Natural killer cell (primary cell): ENCODE measurements at regions not wholly inside any gene's neighbourhood (a gene's known extent, or its start where the extent isn't known, plus 50 kb on each side); places are given as distances from the start of the nearest gene placed in this dataset.

Experiments used
- ATAC-seq, 3 donors: fragments of 150-1000 bp in 2 of 3; fragments of 200-7000 bp in 1 of 3; cut with Tn5 transposase; 1 replicate in 1 of 3; 2 replicates in 2 of 3; pipeline ENCODE4 v1.10.0; 2021; ENCODE audit warnings: mild to moderate bottlenecking in 2 of 3, moderate library complexity in 2 of 3
- DNase-seq, 2 donors: peaks; one replicate each; pipeline versions ENCODE4 v3.0.0 to v3.0.0-alpha.2; 2013 to 2021; ENCODE audit warnings: mixed read lengths in 1 of 2
- H3K27ac ChIP-seq: one replicate; pipeline ENCODE4 v1.5.1; 2013; ENCODE audit warnings: mild to moderate bottlenecking, low read length
- H3K27me3 ChIP-seq: one replicate; pipeline ENCODE4 v1.6.1; 2013; ENCODE audit warnings: low read length; ENCODE audit not compliant: control insufficient read depth, insufficient read depth
- H3K36me3 ChIP-seq: one replicate; pipeline ENCODE4 v1.6.1; 2013; ENCODE audit warnings: low read length; ENCODE audit not compliant: control insufficient read depth, insufficient read depth
- H3K4me1 ChIP-seq: one replicate; pipeline ENCODE4 v1.6.1; 2013; ENCODE audit warnings: low read length; ENCODE audit not compliant: control insufficient read depth, insufficient read depth
- H3K4me3 ChIP-seq: one replicate; pipeline ENCODE4 v1.5.1; 2013; ENCODE audit warnings: low read length
- H3K9me3 ChIP-seq: one replicate; pipeline ENCODE4 v1.6.1; 2013; ENCODE audit warnings: low read length; ENCODE audit not compliant: control insufficient read depth, insufficient read depth
- H3K27ac Mint-ChIP-seq, 2 donors: one replicate each; pipeline ENCODE4 v1.8.0; 2022; ENCODE audit warnings: mild to moderate bottlenecking in 2 of 2, mixed read lengths in 2 of 2, moderate library complexity in 1 of 2
- H3K27me3 Mint-ChIP-seq, 2 donors: one replicate each; pipeline ENCODE4 v1.8.0; 2022; ENCODE audit warnings: low read depth in 2 of 2, mixed read lengths in 2 of 2
- H3K36me3 Mint-ChIP-seq: one replicate; pipeline ENCODE4 v1.8.0; 2022; ENCODE audit warnings: mixed read lengths
- H3K4me1 Mint-ChIP-seq, 2 donors: one replicate each; pipeline ENCODE4 v1.8.0; 2022; ENCODE audit warnings: mixed read lengths in 2 of 2
- H3K4me3 Mint-ChIP-seq: one replicate; pipeline ENCODE4 v1.8.0; 2022; ENCODE audit warnings: mild to moderate bottlenecking, moderate library complexity, mixed read lengths
- H3K9me3 Mint-ChIP-seq, 2 donors: one replicate each; pipeline ENCODE4 v1.8.0; 2022; ENCODE audit warnings: mixed read lengths in 2 of 2
- WGBS: methylation state at CpG from one replicate; pipeline ENCODE4 v1.1.7; 2013; ENCODE audit warnings: missing lambda C conversion rate; ENCODE audit not compliant: insufficient coverage; 5-methylcytosine and 5-hydroxymethylcytosine counted together
- intact Hi-C: fragments of 100-400 bp; cut with micrococcal nuclease; formaldehyde crosslinking; loops from one replicate; pipeline ENCODE4 v1.14.2; 2022
- TF ChIP-seq, protein P1 (sequence below): fragments of 200-600 bp; IDR thresholded peaks from one replicate; pipeline ENCODE4 v1.8.0; 2022; ENCODE audit warnings: antibody characterized with exemption

- H3K36me3 Mint-ChIP-seq, result no peaks in the 10 kb centered on the region
- no CpG with 5 or more reads among the region's 1 CpG for WGBS
- ATAC-seq (no peak), DNase-seq (no peak)
- H3K4me1 ChIP-seq, result no peaks in the 10 kb centered on the region
- intact Hi-C loops, result no loop called here
- H3K4me3 ChIP-seq, result no peak overlapping the region
- no peaks in the 10 kb centered on the region for H3K4me1 Mint-ChIP-seq
- TF ChIP-seq, protein P1, sequence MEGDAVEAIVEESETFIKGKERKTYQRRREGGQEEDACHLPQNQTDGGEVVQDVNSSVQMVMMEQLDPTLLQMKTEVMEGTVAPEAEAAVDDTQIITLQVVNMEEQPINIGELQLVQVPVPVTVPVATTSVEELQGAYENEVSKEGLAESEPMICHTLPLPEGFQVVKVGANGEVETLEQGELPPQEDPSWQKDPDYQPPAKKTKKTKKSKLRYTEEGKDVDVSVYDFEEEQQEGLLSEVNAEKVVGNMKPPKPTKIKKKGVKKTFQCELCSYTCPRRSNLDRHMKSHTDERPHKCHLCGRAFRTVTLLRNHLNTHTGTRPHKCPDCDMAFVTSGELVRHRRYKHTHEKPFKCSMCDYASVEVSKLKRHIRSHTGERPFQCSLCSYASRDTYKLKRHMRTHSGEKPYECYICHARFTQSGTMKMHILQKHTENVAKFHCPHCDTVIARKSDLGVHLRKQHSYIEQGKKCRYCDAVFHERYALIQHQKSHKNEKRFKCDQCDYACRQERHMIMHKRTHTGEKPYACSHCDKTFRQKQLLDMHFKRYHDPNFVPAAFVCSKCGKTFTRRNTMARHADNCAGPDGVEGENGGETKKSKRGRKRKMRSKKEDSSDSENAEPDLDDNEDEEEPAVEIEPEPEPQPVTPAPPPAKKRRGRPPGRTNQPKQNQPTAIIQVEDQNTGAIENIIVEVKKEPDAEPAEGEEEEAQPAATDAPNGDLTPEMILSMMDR, result no peak
- H3K36me3 ChIP-seq, result no peaks in the 10 kb centered on the region
- no peak overlapping the region for H3K27ac ChIP-seq
- no peaks in the 10 kb centered on the region for H3K27me3 Mint-ChIP-seq
- no peaks in the 10 kb centered on the region for H3K27me3 ChIP-seq
- H3K9me3 ChIP-seq, result no peaks in the 10 kb centered on the region
- H3K27ac Mint-ChIP-seq, result no peak overlapping the region
- H3K9me3 Mint-ChIP-seq, result peaks cover 2 to 5% of the 10 kb centered on the region in 2 donors
- no peak overlapping the region for H3K4me3 Mint-ChIP-seq
These were observed 420.6 kb downstream of the TUSC7 start for GRCh38 chr3:117130222-117130621.

- ATAC-seq, result no peak
- no peaks in the 10 kb centered on the region for H3K4me1 Mint-ChIP-seq
- 87% methylated on average over 9 of the region's 9 CpGs for WGBS
These were observed 421.7 kb downstream of the TUSC7 start for GRCh38 chr3:117131259-117131658.

DNA sequence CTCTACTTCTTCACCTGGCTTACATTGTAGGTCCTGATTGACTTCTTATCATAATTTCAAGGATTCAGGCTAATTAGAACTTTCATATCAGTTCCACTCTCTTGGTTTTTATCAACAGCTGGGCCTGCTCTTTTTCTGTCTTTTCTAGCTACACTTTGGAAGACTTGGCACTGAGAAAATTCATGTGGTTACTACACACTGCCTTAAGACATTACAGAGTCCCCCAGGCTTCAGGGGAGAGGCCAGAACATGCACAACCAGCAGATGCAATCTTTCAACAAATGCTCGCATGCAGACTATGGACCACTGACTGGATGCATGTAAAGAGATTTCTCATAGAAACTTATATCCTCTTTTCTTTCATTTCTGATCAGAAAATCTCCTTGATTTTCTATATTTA lies 423.5 kb downstream of the TUSC7 start:
- WGBS, result 75% methylated on average over 1 of the region's 1 CpG
- Mint-ChIP-seq H3K4me3 (no peak overlapping the region), H3K4me1 (no peaks in the 10 kb centered on the region), H3K27me3 (no peaks in the 10 kb centered on the region), H3K36me3 (no peaks in the 10 kb centered on the region), H3K9me3 (peaks cover 2% of the 10 kb centered on the region in 2 donors), H3K27ac (no peak overlapping the region)
- no peaks in the 10 kb centered on the region for H3K9me3 ChIP-seq
- no peaks in the 10 kb centered on the region for H3K27me3 ChIP-seq
- TF ChIP-seq, protein P1, result no peak
- H3K4me1 ChIP-seq, result no peaks in the 10 kb centered on the region
- intact Hi-C loops, result no loop called here
- no peaks in the 10 kb centered on the region for H3K36me3 ChIP-seq
- no peak overlapping the region for H3K27ac ChIP-seq
- DNase-seq (no peak), ATAC-seq (no peak)
- no peak overlapping the region for H3K4me3 ChIP-seq

More at GRCh38 chr3:117131259-117131658, 421.7 kb downstream of the TUSC7 start:
- H3K36me3 ChIP-seq, result no peaks in the 10 kb centered on the region
- intact Hi-C loops, result no loop called here
- H3K27me3 ChIP-seq, result no peaks in the 10 kb centered on the region
- H3K27ac Mint-ChIP-seq, result no peak overlapping the region
- H3K4me3 ChIP-seq, result no peak overlapping the region
- no peak overlapping the region for H3K27ac ChIP-seq
- H3K36me3 Mint-ChIP-seq, result no peaks in the 10 kb centered on the region
- H3K9me3 ChIP-seq, result no peaks in the 10 kb centered on the region
- H3K4me3 Mint-ChIP-seq, result no peak overlapping the region
- no peaks in the 10 kb centered on the region for H3K27me3 Mint-ChIP-seq
- TF ChIP-seq, protein P1, result no peak
- H3K9me3 Mint-ChIP-seq, result peaks cover 2 to 7% of the 10 kb centered on the region in 2 donors
- no peak for DNase-seq
- no peaks in the 10 kb centered on the region for H3K4me1 ChIP-seq

- H3K27me3 ChIP-seq, result no peaks in the 10 kb centered on the region
- TF ChIP-seq, protein P1, result no peak
- Mint-ChIP-seq H3K27me3 (no peaks in the 10 kb centered on the region), H3K9me3 (peaks cover 5 to 6% of the 10 kb centered on the region in 2 donors), H3K4me1 (no peaks in the 10 kb centered on the region), H3K36me3 (no peaks in the 10 kb centered on the region), H3K27ac (no peak overlapping the region), H3K4me3 (no peak overlapping the region)
- no peaks in the 10 kb centered on the region for H3K36me3 ChIP-seq
- H3K4me1 ChIP-seq, result no peaks in the 10 kb centered on the region
- no peak overlapping the region for H3K4me3 ChIP-seq
- no peaks in the 10 kb centered on the region for H3K9me3 ChIP-seq
- DNase-seq (no peak), ATAC-seq (no peak)
- no peak overlapping the region for H3K27ac ChIP-seq
- intact Hi-C loops, result no loop called here
These were observed 425.6 kb downstream of the TUSC7 start for GRCh38 chr3:117135207-117135606.
